ENCODE measurements at regions not wholly inside any gene's neighbourhood (a gene's known extent, or its start where the extent isn't known, plus 50 kb on each side); places are given as distances from the start of the nearest gene placed in this dataset.

GRCh38 chr2:103734911-103735310 lies 973.1 kb downstream of the TMEM182 start:
- no peak overlapping the region for H3K4me3 ChIP-seq
- no peaks in the 10 kb centered on the region for H3K36me3 ChIP-seq
- no peak overlapping the region for H3K27ac ChIP-seq
- no peaks in the 10 kb centered on the region for H3K4me1 ChIP-seq
- H3K27me3 ChIP-seq: no peaks in the 10 kb centered on the region
- H3K9me3 ChIP-seq: peaks cover 0 to 4% (median 0%) of the 10 kb centered on the region in 4 donors
- TF ChIP-seq POLR2A (IDR thresholded peaks at IDR 0.05): no peak
- TF ChIP-seq, protein P1, sequence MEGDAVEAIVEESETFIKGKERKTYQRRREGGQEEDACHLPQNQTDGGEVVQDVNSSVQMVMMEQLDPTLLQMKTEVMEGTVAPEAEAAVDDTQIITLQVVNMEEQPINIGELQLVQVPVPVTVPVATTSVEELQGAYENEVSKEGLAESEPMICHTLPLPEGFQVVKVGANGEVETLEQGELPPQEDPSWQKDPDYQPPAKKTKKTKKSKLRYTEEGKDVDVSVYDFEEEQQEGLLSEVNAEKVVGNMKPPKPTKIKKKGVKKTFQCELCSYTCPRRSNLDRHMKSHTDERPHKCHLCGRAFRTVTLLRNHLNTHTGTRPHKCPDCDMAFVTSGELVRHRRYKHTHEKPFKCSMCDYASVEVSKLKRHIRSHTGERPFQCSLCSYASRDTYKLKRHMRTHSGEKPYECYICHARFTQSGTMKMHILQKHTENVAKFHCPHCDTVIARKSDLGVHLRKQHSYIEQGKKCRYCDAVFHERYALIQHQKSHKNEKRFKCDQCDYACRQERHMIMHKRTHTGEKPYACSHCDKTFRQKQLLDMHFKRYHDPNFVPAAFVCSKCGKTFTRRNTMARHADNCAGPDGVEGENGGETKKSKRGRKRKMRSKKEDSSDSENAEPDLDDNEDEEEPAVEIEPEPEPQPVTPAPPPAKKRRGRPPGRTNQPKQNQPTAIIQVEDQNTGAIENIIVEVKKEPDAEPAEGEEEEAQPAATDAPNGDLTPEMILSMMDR (IDR thresholded peaks at IDR 0.05): no peak
- no peak for DNase-seq

- Histone ChIP-seq H3K27me3 (no peaks in the 10 kb centered on the region), H3K4me3 (no peak overlapping the region), H3K36me3 (no peaks in the 10 kb centered on the region), H3K27ac (no peak overlapping the region), H3K9me3 (peaks cover 0 to 4% (median 0%) of the 10 kb centered on the region in 4 donors), H3K4me1 (no peaks in the 10 kb centered on the region)
- DNase-seq: no peak
- TF ChIP-seq POLR2A (IDR thresholded peaks at IDR 0.05): no peak
- TF ChIP-seq, protein P1 (IDR thresholded peaks at IDR 0.05): no peak
Observed at GRCh38 chr2:103738108-103738507, 976.3 kb downstream of the TMEM182 start.

- TF ChIP-seq, protein P1 (IDR thresholded peaks at IDR 0.05): no peak
- no peak for TF ChIP-seq POLR2A (IDR thresholded peaks at IDR 0.05)
- Histone ChIP-seq H3K9me3 (peaks cover 0 to 4% (median 0%) of the 10 kb centered on the region in 4 donors), H3K4me3 (no peak overlapping the region), H3K27ac (no peak overlapping the region), H3K4me1 (no peaks in the 10 kb centered on the region), H3K36me3 (no peaks in the 10 kb centered on the region), H3K27me3 (no peaks in the 10 kb centered on the region)
- no peak for DNase-seq
Observed at GRCh38 chr2:103738606-103739005, 976.8 kb downstream of the TMEM182 start.

DNA sequence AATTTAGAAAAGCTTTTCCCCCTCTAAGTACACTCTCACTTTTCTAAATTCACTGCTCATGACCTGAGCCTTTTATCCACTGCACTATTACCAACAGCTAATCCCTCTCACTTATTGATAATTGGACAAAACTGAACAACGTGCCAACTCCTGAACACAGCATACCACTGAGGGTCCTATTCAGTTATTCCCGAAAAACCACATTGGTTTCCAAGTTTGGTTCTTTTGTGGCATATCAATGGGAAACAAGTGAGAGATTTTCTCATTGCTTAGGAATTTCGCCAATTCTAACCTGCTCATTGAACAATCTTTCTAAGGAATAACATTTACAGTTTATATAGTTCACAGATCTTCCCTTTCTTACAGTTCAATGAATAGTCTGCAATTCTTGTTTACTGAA lies 977.4 kb downstream of the TMEM182 start:
- H3K4me3 ChIP-seq: no peak overlapping the region
- no peak for DNase-seq
- H3K9me3 ChIP-seq: peaks cover 0 to 4% (median 0%) of the 10 kb centered on the region in 4 donors
- H3K27me3 ChIP-seq: no peaks in the 10 kb centered on the region
- H3K4me1 ChIP-seq: no peaks in the 10 kb centered on the region
- TF ChIP-seq, protein P1 (IDR thresholded peaks at IDR 0.05): no peak
- TF ChIP-seq POLR2A (IDR thresholded peaks at IDR 0.05): no peak
- H3K27ac ChIP-seq: no peak overlapping the region
- H3K36me3 ChIP-seq: no peaks in the 10 kb centered on the region

- Histone ChIP-seq H3K27ac (no peak overlapping the region), H3K36me3 (no peaks in the 10 kb centered on the region), H3K4me3 (no peak overlapping the region), H3K27me3 (no peaks in the 10 kb centered on the region), H3K4me1 (no peaks in the 10 kb centered on the region), H3K9me3 (peaks cover 0 to 3% (median 0%) of the 10 kb centered on the region in 4 donors)
- no peak for DNase-seq
- no peak for TF ChIP-seq POLR2A (IDR thresholded peaks at IDR 0.05)
- TF ChIP-seq, protein P1 (IDR thresholded peaks at IDR 0.05): no peak
Observed at GRCh38 chr2:103739921-103740320, 978.1 kb downstream of the TMEM182 start.

- no peak overlapping the region for H3K4me3 ChIP-seq
- H3K9me3 ChIP-seq: no peaks in the 10 kb centered on the region
- DNase-seq: no peak
- no peak overlapping the region for H3K27ac ChIP-seq
- no peaks in the 10 kb centered on the region for H3K27me3 ChIP-seq
- H3K36me3 ChIP-seq: no peaks in the 10 kb centered on the region
- TF ChIP-seq, protein P1 (IDR thresholded peaks at IDR 0.05): no peak
- TF ChIP-seq POLR2A (IDR thresholded peaks at IDR 0.05): no peak
- no peaks in the 10 kb centered on the region for H3K4me1 ChIP-seq
Observed at GRCh38 chr2:103740631-103741030, 978.8 kb downstream of the TMEM182 start.

All from Peyer's patch (tissue), 4 donors.